ENCODE measurements at regions not wholly inside any gene's neighbourhood (a gene's known extent, or its start where the extent isn't known, plus 50 kb on each side); places are given as distances from the start of the nearest gene placed in this dataset.

DNA sequence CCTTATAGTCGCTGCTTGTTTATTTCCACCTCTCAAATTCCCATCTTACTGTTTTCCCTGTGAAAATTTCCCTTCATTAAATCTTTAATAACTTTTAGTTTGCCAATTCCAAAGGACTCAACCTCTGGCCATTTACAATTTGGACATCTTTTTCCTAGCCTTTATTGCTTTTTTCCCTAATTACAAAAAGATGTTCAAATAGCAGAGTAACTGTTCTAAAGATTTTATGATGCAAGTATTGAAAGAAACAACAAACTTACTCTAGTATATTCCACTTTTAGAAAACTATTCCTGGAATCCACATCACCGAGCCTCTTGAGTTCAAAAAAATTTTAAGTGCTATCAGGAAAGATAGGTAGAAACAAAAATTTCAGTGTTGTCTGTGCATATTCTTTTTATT, 174.1 kb upstream of the UBE2E2 start:
- DNase-seq = no peak

DNA sequence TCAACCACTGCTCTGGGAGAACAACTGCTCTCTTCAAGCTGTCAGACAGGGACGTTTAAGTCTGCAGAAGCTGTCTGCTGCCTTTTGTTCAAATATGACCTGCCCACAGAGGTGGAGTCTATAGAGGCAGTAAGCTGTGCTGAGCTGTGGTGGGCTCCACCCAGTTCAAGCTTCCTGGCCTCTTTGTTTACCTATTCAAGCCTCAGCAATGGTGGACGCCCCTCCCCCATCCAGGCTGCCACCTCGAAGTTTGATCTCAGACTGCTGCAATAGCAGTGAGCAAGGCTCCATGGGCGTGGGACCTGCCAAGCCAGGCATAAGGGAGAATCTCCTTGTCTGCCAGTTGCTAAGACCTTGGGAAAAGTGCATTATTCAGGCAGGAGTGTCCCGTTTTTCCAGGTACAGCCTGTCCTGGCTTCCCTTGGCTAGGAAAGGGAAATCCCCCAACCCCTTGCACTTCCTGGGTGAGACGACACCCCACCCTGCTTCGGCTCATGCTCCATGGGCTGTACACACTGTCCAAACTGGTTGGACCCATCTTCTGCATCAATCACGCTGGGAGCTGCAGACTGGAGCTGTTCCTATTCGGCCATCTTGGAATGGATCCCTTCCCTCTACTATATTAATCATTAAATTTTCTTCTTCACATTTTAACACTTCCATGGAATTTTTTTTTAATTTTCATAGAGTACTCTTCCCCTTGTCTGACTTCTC, 167.0 kb upstream of the UBE2E2 start:
- no peak for DNase-seq

DNA sequence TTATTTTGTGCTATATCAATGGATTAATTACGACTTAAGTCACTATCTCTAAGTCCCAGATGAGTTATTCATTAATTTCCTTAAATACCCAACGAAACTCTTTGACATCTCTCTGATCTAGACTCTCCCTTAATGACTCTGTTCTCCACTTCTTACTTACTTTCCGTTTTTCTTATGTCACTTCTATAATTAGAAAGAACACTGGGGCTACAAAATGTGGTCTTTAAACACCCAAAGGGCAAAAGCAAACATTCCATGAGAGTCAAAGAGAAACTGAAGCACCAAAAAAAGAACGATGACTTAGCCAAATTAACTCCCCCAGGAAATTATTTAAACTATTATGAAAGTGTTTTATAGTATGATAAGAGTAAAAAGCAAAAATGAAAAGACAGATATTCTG, 166.4 kb upstream of the UBE2E2 start:
- no peak for DNase-seq

DNA sequence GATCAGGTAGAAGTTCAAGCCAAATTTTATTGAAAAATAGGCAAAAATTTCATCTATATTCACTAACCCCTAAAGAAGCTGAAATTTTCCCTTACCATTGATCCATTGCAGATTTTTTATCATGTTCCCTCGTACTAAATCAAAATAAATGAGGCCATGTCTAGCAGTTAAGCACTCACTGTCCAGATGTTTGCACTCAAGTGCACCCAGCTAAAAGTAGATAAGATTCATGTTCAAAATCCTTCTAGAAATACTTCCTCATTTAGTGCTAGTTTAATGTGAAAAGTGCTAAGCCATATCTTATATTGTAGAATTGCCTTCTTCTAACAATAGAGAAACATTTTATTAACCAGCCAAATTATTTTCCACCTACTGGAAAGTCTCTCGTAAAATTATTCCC, 164.7 kb upstream of the UBE2E2 start:
- no peak for DNase-seq

DNA sequence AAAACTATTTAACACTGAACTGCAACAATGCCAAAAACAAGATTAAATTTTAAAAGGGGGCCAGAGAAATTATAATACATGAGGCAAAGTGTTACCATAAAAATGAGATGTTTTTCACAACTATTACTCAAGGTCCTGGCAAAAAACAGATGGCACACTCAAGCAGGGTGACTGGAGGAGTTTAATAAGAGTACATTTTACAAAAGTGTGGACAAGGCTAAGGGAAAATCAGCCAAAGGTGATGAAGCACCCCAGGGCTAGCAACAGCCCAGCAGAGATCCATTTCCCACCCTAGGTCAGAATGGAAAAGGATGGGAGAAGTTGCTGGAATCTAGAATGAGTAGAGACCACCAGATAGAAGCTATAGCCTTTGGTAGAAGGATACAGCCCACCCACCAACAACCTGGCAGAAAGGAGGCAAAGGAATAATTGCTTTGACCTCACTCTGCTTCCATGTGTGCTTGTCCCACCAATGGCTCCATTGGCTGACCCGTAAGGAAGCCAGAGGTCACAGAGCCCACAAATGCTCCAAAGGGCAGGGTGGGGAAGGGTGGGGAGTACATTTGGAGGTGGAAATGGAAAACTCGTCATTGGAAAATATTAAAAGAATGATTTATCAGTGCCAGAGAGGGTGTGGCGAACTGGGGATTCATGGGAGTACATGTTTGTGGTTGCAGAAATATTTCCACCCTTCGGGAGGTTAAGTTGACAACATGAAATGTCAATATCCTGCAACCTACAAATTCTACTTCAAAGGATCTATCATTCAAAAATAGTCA, 161.0 kb upstream of the UBE2E2 start:
- no peak for DNase-seq

DNA sequence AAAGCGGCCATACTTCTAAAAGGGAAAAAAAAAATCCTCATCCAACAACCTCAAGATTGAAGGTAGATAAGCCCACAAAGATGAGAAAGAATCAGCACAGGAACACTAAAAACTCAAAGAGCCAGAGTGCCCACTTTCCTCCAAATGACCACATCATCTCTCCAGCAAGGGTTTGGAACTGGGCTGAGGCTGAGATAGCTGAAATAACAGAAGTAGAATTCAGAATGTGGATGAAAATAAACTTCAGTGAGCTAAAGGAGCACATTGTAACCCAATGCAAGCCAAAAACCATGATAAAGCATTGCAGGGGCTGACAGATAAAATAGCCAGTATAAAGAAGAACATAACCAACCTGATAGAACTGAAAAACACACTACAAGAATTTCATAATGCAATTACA, 158.7 kb upstream of the UBE2E2 start:
- DNase-seq = no peak

DNA sequence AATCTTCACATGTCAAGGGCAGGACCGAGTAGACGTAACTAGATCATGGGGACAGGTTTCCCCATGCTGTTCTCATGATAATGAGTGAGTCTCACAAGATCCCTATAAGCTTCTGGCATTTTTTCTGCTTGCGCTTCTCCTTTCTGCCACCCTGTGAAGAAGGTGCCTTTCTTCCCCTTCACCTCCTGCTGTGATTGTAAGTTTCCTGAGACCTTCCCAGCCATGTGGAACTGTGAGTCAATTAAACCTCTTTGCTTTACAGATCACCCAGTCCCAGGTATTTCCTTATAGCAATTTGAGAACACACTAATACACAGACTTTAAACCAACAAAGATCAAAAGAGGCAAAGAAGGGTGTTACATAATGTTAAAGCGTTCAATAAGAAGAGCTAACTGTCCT, 156.6 kb upstream of the UBE2E2 start:
- DNase-seq = no peak

DNA sequence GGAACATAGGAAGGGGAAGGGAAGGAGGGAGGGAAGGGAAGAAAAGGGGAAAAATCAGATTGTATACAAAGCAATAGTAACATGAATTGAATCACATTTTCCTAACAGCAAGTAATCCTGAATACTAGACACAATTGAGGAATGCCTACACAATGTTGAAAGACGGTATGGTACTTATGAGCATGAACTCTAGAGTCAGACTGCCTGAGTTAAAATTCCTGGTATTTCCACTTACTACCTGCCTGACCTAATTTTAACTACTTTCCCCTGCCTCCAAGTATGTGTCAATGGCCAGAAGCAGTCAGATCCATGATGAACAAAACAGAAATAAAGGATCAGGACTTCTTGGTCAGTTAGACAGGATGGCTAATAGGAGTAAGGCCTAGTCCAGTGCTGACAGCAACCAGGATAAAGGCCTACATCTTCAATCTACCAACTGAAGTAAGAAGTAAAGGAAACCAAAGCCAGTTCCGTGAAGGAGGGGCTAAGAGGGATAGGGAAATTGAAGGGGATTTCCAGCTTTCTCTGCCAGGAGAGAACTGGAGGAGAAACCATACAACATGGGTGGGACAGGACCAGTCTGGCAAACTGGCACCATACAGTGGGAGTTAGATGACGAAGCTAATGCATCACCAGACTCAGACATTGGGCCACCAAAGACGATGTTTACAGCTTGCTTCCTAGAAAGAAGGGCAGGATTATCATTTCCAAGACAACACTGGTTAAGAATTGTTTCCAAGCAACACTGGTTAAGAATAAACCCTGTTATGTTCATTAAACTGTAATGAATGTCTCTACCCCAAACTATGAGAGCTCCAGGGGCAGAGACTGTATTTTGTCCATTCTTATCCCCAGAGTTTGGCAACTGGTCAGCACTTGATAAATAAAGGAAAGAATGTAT, 151.6 kb upstream of the UBE2E2 start:
- DNase-seq = no peak

DNA sequence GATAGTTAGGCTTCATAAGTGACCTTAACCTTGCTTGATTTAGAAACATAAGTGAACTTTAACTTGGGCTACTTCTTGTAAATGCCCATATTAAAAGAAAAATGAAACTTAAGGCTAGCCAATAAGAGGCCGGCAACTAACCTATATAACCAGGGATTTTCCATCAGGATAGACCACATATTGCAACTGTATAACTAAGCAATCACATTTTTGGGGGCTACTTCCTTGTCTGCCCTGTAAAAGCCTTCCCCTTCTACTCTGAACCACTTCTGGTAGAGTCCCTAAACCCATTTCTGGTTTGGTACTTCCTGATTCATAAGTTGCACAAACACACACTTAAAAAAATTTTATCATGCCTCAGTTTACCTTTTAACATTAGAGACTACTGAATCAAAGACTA, 150.9 kb upstream of the UBE2E2 start:
- DNase-seq = no peak

DNA sequence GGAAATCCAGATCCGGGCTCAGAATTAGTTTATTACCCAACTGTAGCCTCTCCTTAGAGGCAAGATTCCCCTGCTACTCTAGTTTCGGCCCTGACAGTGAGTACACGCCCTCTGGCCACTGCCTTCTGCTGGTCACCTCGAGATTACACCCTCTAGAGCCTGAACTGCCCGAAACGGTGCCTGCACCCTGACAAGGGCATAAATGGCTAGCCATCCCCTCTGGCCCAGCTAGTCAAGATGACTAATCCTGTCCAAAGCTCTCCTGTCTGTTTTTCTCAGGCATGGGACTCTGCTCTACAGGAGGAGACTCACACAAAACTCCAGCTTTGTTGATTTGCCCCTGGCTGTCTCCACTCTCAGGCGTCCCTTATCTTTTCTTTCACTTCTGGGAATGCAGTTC, 150.5 kb upstream of the UBE2E2 start:
- no peak for DNase-seq

DNA sequence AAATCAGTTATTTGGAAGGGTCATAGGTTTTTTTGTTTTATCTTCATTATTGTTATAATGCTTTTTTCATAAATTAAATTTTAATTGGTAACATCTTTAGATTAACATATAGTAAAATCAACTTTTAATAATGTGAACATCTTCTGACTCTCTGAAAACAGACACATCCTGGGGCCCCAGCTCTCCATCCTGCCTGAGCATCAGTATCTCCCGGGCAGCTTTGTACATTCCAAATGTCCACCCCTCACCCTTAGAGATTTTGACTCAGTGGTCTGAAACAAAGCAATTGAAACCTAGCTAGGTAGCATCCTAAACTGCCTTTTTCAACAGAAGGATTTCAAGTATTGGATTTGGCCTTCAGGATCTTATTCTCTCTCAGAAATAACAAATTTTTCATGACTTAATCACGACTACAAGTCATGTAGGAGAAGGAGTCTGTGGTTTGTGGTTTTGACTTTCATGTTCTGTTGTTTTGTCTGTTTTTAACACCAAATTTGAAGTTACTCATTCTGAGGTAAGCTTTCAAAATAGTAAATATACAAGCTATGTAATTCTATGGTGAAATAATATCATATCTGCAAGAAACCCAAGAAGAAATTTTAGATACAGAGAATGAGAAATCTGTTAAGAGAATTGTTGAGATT, 147.3 kb upstream of the UBE2E2 start:
- DNase-seq = peak; percentile 11 to 44

DNA sequence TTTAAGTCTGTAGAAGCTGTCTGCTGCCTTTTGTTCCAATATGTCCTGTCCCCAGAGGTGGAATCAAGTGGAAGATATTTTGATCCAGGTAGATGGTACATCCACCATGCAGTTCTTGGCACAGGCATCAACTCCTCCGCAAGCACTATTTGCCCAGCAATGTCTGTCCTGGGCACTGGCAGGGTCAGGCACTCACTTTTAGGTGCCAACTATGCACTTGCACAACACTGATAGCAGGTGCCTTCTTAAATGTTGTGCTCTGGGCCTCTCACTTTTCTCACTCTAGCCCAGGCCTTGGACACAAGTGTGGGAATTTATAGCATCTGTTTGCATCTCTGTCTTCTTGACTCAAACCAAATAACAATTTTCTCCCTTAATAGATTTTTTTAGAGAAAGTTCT, 140.5 kb upstream of the UBE2E2 start:
- no peak for DNase-seq

DNA sequence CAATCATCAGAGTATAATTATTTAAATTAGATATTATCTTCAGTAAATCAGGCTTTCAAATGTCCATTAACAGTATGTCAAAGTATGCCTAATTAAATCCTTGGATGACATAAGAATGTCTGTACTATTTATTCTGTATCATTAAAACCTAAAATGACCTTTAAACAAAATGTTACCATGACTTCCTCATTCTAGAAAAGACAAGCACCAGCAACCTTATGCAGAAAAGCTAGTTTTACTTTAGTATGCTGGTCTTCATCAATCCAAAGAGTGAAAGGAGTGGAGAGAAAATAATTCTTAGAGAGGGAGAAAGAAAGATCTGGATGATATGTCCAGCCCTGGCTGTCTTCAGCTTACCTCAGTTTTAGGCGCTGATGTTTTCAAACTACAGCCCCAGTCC, 140.1 kb upstream of the UBE2E2 start:
- no peak for DNase-seq

DNA sequence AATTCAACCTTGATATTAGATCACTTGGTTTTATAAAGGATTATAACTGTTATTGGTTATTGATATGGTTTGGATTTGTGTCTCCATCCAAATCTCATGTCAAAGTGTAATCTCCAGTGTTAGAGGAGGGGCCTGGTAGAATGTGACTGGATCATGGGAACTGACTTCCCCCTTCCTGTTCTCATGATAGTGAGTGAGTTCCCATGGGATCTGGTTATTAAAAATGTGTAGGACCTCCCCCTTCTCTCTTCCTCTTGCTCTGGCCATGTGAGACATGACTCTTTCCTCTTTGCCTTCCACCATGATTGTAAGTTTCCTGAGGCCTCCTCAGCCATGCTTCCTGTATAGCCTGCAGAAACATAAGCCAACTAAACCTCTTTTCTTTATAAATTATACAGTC, 136.0 kb upstream of the UBE2E2 start:
- DNase-seq = no peak

DNA sequence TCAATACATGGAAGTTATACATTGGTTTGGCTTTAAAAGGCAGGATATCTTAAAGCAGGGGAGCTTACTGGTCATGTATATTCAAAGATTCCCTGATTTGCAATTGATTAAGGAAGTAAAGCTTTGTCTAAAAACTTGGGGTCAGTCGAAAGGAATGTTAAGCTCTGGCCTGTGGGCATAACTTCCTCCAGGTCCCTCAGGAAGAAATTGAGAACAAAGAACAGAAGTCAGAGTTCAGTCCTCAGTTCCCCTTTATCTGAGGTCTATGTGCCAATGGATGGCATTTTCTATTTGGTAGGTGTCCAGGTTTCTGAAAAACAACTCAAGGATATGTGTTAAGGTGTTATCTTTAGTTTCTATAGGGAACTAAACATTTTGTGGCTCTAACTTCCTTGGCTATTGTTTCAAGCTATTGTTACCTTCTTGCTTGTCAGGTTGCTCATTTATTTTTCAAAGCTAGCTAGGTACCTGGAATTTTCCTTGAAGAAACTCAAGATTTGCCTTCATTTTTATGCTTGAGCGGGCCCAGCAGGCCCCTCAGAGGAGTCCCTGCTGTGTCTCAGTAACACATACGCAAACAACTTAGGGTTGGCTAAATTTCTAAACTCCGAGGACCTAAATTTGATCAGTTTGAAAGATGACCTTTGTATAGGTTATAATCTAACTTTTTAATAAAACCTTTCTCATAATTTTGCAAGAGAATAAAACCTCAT, 135.0 kb upstream of the UBE2E2 start:
- no peak for DNase-seq

DNA sequence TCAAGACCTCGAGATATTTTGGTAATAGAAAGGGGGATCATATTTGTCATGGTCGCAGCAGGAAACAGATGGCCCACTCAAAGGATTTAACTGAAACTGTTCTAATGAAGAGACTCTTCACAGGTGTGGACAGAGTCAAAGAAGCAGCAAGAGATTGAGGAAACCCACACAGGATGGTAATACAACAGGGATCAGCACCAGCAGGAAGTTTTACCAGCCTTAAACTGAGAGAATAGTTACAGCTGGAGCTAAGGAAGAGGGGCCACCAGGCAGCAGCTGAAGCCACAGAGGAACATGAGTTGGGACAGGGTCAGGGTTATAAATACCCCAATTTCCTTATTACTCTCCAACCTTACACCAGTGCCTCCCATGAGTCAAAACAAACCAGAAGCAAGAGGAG, 131.8 kb upstream of the UBE2E2 start:
- DNase-seq = no peak

DNA sequence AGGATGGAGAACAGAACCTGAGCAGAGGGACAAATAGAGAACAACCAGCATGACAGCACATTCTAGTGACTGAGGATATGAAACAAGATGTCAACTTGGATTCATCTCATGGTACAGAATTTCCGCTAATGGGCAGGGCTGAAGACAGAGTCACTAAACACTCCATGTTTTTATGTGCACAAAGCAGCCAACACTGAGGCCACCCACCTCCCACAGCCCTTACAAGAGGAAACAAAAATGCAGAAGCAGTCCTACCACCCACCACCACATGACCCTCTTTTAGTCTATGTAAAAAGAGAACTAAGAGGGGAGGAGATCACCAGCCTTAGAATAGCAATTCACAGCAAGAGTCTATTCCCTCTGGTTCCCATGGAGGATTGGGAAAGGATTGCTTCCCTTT, 131.4 kb upstream of the UBE2E2 start:
- no peak for DNase-seq

DNA sequence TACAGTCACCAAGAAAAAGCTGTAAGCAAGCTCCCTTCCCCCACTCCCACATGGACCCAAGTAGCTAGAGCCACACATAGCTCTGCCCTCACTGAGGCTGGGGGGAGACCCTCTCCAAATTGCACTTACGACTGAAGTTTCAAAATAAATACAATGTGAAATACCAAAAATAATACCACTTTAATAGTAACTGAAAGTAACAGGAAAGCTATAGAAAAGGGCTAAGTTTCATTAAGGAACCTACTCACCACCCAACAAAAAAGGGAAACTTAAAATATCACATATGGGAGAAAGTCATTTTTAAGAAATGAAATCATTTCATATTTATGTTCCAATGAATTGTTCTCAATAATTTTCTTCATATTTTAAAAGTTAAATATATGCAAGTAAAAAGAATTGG, 130.4 kb upstream of the UBE2E2 start:
- no peak for DNase-seq

DNA sequence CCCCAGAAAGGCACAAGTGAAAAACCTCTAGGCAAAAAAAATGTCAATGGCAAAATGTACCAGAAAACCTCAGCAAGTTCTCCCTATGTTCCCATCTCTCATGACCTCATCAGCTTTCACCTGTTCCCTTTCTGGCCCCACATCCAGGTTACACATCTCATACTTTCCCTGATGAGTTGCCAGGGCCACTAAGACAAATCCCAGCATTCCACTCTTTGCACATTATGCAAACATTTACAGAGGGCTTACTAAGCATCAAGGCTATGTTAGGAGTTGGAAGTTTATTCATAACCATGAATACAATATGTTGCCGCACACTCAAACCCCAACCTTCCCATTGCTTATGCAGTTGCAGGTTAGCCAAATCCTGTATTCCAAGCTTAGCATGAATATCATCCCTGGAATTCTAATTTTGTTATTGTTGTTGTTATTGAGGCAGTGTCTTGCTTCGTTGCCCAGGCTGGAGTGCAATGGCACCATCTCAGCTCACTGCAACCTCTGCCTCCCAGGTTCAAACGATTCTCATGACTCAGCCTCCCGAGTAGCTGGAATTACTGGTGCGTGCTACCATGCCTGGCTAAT, 129.3 kb upstream of the UBE2E2 start:
- DNase-seq = no peak

DNA sequence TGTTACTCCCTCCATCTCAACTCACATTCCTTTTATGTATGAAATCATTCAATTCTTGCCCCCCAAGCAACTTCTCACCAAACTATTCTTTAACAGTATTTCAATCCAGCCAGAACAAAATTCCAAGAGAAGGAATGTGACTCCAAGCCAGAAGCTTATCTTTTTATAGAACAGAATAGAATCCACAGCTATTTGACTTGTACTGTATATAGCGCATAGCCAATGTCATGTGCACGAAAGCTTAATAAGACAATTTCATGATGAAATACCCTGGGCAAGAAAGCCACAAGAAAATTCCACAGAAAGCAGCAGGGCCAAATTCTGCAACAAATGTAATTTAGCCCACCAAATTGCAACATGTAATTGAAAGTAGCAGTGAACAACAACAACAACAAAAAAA, 127.6 kb upstream of the UBE2E2 start:
- DNase-seq = no peak

DNA sequence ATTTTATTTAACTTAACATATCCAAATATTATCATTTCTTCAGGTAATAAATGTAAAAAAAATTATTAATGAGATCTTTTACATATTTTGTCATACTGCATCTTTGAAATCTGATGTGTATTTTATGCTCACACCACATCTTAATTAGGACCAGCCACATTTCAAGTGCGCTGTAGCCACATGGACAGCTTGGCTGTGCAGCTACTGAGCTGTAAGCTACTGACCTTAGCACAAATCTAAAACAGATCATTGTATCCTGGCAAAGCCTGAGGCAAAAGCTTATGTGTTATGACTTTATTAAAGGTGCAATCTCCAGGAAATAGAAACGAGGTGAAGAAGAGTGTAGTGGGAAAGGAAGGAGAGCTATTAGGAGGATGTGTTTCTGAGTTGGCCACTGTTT, 126.7 kb upstream of the UBE2E2 start:
- no peak for DNase-seq

DNA sequence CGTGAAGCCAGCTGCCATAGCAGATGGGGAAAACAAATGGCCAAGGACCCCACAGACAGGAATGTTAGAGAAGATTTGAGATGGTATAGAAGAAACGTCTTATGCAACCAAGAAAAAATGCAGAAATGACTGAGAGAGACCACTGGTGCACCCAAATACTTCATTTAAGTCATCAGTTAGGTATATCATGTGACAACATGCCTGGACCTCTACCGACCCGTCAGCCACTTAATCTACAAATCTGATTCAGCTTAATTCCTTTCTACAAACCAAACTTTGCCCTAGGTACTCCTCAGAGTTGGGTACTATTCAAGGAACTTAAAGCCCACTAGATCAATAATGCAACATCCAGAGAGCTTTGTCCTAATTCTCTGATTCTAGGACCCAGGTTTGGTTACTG, 126.0 kb upstream of the UBE2E2 start:
- no peak for DNase-seq

Measured in SW 1271 (cell line).